WTC11 (cell line): ENCODE measurements at regions not wholly inside any gene's neighbourhood (a gene's known extent, or its start where the extent isn't known, plus 50 kb on each side); places are given as distances from the start of the nearest gene placed in this dataset.

Experiments
- ATAC-seq: fragments of 200-7000 bp; cut with Tn5 transposase; 2 replicates; pipeline ENCODE4 v1.10.0; 2021; ENCODE audit warnings: mild to moderate bottlenecking, moderate library complexity
- CTCF ChIA-PET: fragments of 300-600 bp; sonication (Branson Sonifier 250); formaldehyde crosslinking; loops from one replicate; lab custom pipeline; 2021; ENCODE audit warnings: antibody characterized with exemption; lab: Charles Lee
- POLR2A ChIA-PET: fragments of 350-600 bp; sonication (Branson Sonifier 250); formaldehyde crosslinking; loops from one replicate; lab custom pipeline; 2021; ENCODE audit warnings: antibody characterized with exemption; lab: Charles Lee
- DNase-seq: peaks from one replicate; pipeline ENCODE4 v3.0.0; 2021; ENCODE audit warnings: low spot score
- H3K27ac Mint-ChIP-seq: 2 replicates; pipeline ENCODE4 v1.8.0; 2021; ENCODE audit warnings: mixed read lengths
- H3K27me3 Mint-ChIP-seq: 2 replicates; pipeline ENCODE4 v1.8.0; 2021; ENCODE audit warnings: low read depth, mild to moderate bottlenecking, moderate library complexity, mixed read lengths
- H3K36me3 Mint-ChIP-seq: 2 replicates; pipeline ENCODE4 v1.8.0; 2021; ENCODE audit warnings: mixed read lengths
- H3K4me1 Mint-ChIP-seq: 2 replicates; pipeline ENCODE4 v1.8.0; 2022; ENCODE audit warnings: mixed read lengths
- H3K4me3 Mint-ChIP-seq: 2 replicates; pipeline ENCODE4 v1.8.0; 2021; ENCODE audit warnings: mild to moderate bottlenecking, moderate library complexity, mixed read lengths
- H3K9me3 Mint-ChIP-seq: 2 replicates; pipeline ENCODE4 v1.8.0; 2021; ENCODE audit warnings: mixed read lengths
- GABPB1 ChIP-seq: sonication (generic); formaldehyde crosslinking; IDR thresholded peaks from 2 replicates; pipeline ENCODE4 v1.8.1; 2023; ENCODE audit warnings: mild to moderate bottlenecking, missing genetic modification reagents
- NFATC4 ChIP-seq: fragments of 250-450 bp; sonication (Bioruptor Pico); IDR thresholded peaks from 2 replicates; pipeline ENCODE4 v1.9.0; 2021; ENCODE audit warnings: mild to moderate bottlenecking
- NFYB ChIP-seq: sonication (generic); formaldehyde crosslinking; conservative IDR thresholded peaks from 2 replicates; pipeline ENCODE4 v1.8.0; 2022; ENCODE audit warnings: low read depth, missing genetic modification reagents
- NR2C2 ChIP-seq: sonication (generic); formaldehyde crosslinking; IDR thresholded peaks from 2 replicates; pipeline ENCODE4 v1.8.0; 2022; ENCODE audit warnings: mild to moderate bottlenecking, missing genetic modification reagents
- ZNF263 ChIP-seq: sonication (generic); formaldehyde crosslinking; IDR thresholded peaks from 2 replicates; pipeline ENCODE4 v1.8.1; 2022; ENCODE audit warnings: low read depth, mild to moderate bottlenecking, moderate library complexity, missing genetic modification reagents
- TF ChIP-seq, protein P1 (sequence below): sonication (generic); formaldehyde crosslinking; IDR thresholded peaks from 2 replicates; pipeline ENCODE4 v1.8.1; 2022; ENCODE audit warnings: mild to moderate bottlenecking, moderate library complexity, missing genetic modification reagents
- TF ChIP-seq, protein P2 (sequence below): sonication (generic); formaldehyde crosslinking; IDR thresholded peaks from 2 replicates; pipeline ENCODE4 v1.8.1; 2022; ENCODE audit warnings: missing genetic modification reagents, borderline replicate concordance
- TF ChIP-seq, protein P3 (sequence below): sonication (generic); formaldehyde crosslinking; conservative IDR thresholded peaks from 2 replicates; pipeline ENCODE4 v1.8.1; 2022; ENCODE audit warnings: mild to moderate bottlenecking, missing genetic modification reagents
- TF ChIP-seq, protein P4 (sequence below): fragments of 250-450 bp; sonication (Bioruptor Pico); IDR thresholded peaks from 2 replicates; pipeline ENCODE4 v1.9.0; 2021; ENCODE audit warnings: mild to moderate bottlenecking
- TF ChIP-seq, protein P5 (sequence below): sonication (generic); formaldehyde crosslinking; IDR thresholded peaks from 2 replicates; pipeline ENCODE4 v1.8.1; 2023; ENCODE audit warnings: mild to moderate bottlenecking, missing genetic modification reagents, borderline replicate concordance
- TF ChIP-seq, protein P6 (sequence below): sonication (generic); formaldehyde crosslinking; IDR thresholded peaks from 2 replicates; pipeline ENCODE4 v1.8.0; 2023; ENCODE audit warnings: missing genetic modification reagents, mild to moderate bottlenecking, borderline replicate concordance

DNA sequence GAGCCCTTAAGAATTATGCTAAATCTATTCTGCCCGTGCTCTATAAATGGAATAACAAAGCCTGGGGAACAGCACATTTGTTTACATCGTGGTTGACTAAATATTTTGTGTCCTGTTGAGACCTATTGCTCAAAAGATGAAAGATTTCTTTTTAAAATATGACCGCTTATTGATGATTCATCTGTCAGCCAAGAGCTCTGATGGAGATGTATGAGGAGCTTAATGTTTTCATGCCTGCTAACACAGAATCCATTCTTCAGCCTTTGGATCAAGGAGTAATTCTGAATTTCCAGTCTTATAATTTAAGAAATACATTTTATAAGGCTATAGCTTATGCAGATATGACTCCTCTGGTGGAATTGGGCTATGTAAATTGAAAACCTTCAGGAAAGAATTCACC, 271.3 kb upstream of the FAT4 start (continued):
- no peak for TF ChIP-seq NR2C2
- no peak for TF ChIP-seq ZNF263 (CRISPR knock-in tag)
- TF ChIP-seq, protein P1, sequence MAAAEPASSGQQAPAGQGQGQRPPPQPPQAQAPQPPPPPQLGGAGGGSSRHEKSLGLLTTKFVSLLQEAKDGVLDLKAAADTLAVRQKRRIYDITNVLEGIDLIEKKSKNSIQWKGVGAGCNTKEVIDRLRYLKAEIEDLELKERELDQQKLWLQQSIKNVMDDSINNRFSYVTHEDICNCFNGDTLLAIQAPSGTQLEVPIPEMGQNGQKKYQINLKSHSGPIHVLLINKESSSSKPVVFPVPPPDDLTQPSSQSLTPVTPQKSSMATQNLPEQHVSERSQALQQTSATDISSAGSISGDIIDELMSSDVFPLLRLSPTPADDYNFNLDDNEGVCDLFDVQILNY (CRISPR knock-in tag): no peak
- TF ChIP-seq, protein P2, sequence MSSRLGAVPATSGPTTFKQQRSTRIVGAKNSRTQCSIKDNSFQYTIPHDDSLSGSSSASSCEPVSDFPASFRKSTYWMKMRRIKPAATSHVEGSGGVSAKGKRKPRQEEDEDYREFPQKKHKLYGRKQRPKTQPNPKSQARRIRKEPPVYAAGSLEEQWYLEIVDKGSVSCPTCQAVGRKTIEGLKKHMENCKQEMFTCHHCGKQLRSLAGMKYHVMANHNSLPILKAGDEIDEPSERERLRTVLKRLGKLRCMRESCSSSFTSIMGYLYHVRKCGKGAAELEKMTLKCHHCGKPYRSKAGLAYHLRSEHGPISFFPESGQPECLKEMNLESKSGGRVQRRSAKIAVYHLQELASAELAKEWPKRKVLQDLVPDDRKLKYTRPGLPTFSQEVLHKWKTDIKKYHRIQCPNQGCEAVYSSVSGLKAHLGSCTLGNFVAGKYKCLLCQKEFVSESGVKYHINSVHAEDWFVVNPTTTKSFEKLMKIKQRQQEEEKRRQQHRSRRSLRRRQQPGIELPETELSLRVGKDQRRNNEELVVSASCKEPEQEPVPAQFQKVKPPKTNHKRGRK (CRISPR knock-in tag): no peak
- TF ChIP-seq, protein P3, sequence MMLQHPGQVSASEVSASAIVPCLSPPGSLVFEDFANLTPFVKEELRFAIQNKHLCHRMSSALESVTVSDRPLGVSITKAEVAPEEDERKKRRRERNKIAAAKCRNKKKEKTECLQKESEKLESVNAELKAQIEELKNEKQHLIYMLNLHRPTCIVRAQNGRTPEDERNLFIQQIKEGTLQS (CRISPR knock-in tag): no peak
- TF ChIP-seq, protein P4, sequence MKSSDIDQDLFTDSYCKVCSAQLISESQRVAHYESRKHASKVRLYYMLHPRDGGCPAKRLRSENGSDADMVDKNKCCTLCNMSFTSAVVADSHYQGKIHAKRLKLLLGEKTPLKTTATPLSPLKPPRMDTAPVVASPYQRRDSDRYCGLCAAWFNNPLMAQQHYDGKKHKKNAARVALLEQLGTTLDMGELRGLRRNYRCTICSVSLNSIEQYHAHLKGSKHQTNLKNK (CRISPR knock-in tag): no peak
- TF ChIP-seq NFATC4 (CRISPR knock-in tag): no peak
- TF ChIP-seq, all 79 proteins: peak for 0

DNA sequence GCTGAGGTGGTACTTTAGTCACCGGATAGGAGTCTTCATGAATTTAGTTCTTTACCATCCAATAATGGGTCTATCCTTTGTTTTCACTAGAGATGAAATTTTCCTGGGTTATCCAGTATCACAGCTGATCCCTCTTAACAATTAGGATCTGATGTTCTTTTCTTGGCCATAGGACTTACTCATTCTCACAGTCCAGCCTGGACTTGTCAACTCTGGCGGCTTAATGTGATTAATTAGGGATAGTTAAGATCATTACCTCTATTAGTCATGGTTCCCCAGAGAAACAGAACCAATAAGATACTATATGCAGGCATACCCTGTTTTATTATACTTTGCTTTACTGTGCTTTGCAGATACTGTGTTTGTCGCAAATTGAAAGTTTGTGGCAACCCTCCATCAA, 272.7 kb upstream of the FAT4 start:
- no peak overlapping the region for H3K27ac Mint-ChIP-seq
- DNase-seq: no peak
- POLR2A ChIA-PET: no interaction called here
- no peaks in the 10 kb centered on the region for H3K27me3 Mint-ChIP-seq
- CTCF ChIA-PET: no interaction called here
- H3K4me3 Mint-ChIP-seq: no peak overlapping the region
- TF ChIP-seq, protein P5, sequence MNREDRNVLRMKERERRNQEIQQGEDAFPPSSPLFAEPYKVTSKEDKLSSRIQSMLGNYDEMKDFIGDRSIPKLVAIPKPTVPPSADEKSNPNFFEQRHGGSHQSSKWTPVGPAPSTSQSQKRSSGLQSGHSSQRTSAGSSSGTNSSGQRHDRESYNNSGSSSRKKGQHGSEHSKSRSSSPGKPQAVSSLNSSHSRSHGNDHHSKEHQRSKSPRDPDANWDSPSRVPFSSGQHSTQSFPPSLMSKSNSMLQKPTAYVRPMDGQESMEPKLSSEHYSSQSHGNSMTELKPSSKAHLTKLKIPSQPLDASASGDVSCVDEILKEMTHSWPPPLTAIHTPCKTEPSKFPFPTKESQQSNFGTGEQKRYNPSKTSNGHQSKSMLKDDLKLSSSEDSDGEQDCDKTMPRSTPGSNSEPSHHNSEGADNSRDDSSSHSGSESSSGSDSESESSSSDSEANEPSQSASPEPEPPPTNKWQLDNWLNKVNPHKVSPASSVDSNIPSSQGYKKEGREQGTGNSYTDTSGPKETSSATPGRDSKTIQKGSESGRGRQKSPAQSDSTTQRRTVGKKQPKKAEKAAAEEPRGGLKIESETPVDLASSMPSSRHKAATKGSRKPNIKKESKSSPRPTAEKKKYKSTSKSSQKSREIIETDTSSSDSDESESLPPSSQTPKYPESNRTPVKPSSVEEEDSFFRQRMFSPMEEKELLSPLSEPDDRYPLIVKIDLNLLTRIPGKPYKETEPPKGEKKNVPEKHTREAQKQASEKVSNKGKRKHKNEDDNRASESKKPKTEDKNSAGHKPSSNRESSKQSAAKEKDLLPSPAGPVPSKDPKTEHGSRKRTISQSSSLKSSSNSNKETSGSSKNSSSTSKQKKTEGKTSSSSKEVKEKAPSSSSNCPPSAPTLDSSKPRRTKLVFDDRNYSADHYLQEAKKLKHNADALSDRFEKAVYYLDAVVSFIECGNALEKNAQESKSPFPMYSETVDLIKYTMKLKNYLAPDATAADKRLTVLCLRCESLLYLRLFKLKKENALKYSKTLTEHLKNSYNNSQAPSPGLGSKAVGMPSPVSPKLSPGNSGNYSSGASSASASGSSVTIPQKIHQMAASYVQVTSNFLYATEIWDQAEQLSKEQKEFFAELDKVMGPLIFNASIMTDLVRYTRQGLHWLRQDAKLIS (CRISPR knock-in tag): no peak
- TF ChIP-seq, protein P6, sequence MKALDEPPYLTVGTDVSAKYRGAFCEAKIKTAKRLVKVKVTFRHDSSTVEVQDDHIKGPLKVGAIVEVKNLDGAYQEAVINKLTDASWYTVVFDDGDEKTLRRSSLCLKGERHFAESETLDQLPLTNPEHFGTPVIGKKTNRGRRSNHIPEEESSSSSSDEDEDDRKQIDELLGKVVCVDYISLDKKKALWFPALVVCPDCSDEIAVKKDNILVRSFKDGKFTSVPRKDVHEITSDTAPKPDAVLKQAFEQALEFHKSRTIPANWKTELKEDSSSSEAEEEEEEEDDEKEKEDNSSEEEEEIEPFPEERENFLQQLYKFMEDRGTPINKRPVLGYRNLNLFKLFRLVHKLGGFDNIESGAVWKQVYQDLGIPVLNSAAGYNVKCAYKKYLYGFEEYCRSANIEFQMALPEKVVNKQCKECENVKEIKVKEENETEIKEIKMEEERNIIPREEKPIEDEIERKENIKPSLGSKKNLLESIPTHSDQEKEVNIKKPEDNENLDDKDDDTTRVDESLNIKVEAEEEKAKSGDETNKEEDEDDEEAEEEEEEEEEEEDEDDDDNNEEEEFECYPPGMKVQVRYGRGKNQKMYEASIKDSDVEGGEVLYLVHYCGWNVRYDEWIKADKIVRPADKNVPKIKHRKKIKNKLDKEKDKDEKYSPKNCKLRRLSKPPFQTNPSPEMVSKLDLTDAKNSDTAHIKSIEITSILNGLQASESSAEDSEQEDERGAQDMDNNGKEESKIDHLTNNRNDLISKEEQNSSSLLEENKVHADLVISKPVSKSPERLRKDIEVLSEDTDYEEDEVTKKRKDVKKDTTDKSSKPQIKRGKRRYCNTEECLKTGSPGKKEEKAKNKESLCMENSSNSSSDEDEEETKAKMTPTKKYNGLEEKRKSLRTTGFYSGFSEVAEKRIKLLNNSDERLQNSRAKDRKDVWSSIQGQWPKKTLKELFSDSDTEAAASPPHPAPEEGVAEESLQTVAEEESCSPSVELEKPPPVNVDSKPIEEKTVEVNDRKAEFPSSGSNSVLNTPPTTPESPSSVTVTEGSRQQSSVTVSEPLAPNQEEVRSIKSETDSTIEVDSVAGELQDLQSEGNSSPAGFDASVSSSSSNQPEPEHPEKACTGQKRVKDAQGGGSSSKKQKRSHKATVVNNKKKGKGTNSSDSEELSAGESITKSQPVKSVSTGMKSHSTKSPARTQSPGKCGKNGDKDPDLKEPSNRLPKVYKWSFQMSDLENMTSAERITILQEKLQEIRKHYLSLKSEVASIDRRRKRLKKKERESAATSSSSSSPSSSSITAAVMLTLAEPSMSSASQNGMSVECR (CRISPR knock-in tag): no peak
- TF ChIP-seq NFYB (CRISPR knock-in tag) (no peak), GABPB1 (CRISPR knock-in tag) (no peak)
- ATAC-seq: no peak
- 0 out of 2 replicates have a peak, but pooled peaks cover 4% of the 10 kb centered on the region for H3K36me3 Mint-ChIP-seq
- peaks cover 11% of the 10 kb centered on the region for H3K4me1 Mint-ChIP-seq
- peaks cover 34% of the 10 kb centered on the region for H3K9me3 Mint-ChIP-seq
